ENCODE measurements at regions not wholly inside any gene's neighbourhood (a gene's known extent, or its start where the extent isn't known, plus 50 kb on each side); places are given as distances from the start of the nearest gene placed in this dataset.

DNA sequence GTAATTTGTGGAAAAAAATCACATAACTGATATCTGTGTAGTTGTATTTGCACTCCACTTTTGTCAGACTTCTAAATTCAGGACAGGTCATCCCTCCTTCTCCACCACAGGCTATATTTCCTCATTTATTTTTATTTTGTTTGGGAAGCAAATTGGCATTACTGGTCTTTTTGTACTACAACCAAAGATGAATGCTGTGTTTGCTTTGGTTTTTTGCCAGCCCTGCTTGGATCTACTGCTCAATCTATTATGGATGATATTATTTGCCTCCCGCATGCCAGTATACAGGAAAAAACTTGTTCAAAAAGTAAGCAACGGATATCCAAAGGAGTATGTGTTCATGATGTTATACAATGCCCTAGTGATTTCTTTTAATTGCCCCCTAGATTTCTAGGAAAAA, 948.8 kb downstream of the TRHDE start:
- CTCF ChIA-PET, result no interaction called here
- ATAC-seq (no peak), DNase-seq (ENCODE audit: low read depth, low spot score) (no peak)
- Histone ChIP-seq H3K4me1 (ENCODE audit: control insufficient read depth, insufficient read depth, low read length) (no peaks in the 10 kb centered on the region), H3K36me3 (ENCODE audit: control insufficient read depth, insufficient read depth, low read length) (no peaks in the 10 kb centered on the region), H3K27me3 (ENCODE audit: control insufficient read depth, insufficient read depth, low read length) (no peaks in the 10 kb centered on the region), H3K9me3 (ENCODE audit: control insufficient read depth, insufficient read depth, low read depth, low read length) (peaks cover 2% of the 10 kb centered on the region; the same call in 1 of the 2 replicates), H3K27ac (ENCODE audit: low read length) (no peak overlapping the region), H3K4me3 (ENCODE audit: low read depth in 2 of 2, low read length in 2 of 2) (no peak overlapping the region)
- intact Hi-C loops (cut with micrococcal nuclease; ENCODE audit: unreplicated experiment) (no loop called here), in situ Hi-C loops (cut with HindIII; ENCODE audit: low pct_unique_long_range_greater_than_20kb, low sequenced_read_pairs) (no loop called here)
- POLR2A ChIA-PET, result no interaction called here
- TF ChIP-seq TCF7L2 (IDR thresholded peaks at IDR 0.05; ENCODE audit: low read depth, low read length) (no peak), POLR2AphosphoS5 (IDR thresholded peaks at IDR 0.05; ENCODE audit: low read depth, low read length) (no peak), SIN3A (IDR thresholded peaks at IDR 0.05; ENCODE audit: borderline replicate concordance, insufficient read depth, low read depth, low read length) (no peak)
- TF ChIP-seq, protein P1, sequence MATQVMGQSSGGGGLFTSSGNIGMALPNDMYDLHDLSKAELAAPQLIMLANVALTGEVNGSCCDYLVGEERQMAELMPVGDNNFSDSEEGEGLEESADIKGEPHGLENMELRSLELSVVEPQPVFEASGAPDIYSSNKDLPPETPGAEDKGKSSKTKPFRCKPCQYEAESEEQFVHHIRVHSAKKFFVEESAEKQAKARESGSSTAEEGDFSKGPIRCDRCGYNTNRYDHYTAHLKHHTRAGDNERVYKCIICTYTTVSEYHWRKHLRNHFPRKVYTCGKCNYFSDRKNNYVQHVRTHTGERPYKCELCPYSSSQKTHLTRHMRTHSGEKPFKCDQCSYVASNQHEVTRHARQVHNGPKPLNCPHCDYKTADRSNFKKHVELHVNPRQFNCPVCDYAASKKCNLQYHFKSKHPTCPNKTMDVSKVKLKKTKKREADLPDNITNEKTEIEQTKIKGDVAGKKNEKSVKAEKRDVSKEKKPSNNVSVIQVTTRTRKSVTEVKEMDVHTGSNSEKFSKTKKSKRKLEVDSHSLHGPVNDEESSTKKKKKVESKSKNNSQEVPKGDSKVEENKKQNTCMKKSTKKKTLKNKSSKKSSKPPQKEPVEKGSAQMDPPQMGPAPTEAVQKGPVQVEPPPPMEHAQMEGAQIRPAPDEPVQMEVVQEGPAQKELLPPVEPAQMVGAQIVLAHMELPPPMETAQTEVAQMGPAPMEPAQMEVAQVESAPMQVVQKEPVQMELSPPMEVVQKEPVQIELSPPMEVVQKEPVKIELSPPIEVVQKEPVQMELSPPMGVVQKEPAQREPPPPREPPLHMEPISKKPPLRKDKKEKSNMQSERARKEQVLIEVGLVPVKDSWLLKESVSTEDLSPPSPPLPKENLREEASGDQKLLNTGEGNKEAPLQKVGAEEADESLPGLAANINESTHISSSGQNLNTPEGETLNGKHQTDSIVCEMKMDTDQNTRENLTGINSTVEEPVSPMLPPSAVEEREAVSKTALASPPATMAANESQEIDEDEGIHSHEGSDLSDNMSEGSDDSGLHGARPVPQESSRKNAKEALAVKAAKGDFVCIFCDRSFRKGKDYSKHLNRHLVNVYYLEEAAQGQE (IDR thresholded peaks at IDR 0.05; ENCODE audit: insufficient read depth in 1 of 2, low read depth in 2 of 2, low read length in 1 of 2), result no peak
- TF ChIP-seq, protein P2, sequence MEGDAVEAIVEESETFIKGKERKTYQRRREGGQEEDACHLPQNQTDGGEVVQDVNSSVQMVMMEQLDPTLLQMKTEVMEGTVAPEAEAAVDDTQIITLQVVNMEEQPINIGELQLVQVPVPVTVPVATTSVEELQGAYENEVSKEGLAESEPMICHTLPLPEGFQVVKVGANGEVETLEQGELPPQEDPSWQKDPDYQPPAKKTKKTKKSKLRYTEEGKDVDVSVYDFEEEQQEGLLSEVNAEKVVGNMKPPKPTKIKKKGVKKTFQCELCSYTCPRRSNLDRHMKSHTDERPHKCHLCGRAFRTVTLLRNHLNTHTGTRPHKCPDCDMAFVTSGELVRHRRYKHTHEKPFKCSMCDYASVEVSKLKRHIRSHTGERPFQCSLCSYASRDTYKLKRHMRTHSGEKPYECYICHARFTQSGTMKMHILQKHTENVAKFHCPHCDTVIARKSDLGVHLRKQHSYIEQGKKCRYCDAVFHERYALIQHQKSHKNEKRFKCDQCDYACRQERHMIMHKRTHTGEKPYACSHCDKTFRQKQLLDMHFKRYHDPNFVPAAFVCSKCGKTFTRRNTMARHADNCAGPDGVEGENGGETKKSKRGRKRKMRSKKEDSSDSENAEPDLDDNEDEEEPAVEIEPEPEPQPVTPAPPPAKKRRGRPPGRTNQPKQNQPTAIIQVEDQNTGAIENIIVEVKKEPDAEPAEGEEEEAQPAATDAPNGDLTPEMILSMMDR (IDR thresholded peaks at IDR 0.05), result no peak
- BruUV-seq (replicated peaks), result no TSS peak

DNA sequence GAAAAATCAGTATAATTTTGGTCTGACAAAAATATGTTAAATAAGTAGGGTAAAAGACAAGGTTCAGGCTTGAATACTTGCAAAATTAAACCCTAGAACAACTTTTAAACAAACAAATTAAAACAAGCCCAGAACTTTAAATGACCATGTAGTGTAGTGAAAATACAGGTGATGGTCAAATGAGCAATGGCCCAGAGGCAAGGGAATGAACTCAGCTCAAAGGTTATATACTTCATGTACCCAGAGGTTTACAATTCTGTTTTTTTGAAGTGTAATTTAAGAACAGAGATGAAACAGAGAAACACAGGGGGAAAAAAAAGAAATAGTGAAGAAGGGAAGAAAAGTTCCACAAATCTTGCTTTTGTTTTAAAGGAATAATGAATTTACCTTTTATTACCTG, 949.2 kb downstream of the TRHDE start:
- no peaks in the 10 kb centered on the region for H3K36me3 ChIP-seq (ENCODE audit: control insufficient read depth, insufficient read depth, low read length)
- in situ Hi-C loops (cut with HindIII; ENCODE audit: low pct_unique_long_range_greater_than_20kb, low sequenced_read_pairs), result no loop called here
- H3K9me3 ChIP-seq (ENCODE audit: control insufficient read depth, insufficient read depth, low read depth, low read length), result peaks cover 2% of the 10 kb centered on the region; the same call in 1 of the 2 replicates
- ChIA-PET POLR2A (no interaction called here), CTCF (no interaction called here)
- intact Hi-C loops (cut with micrococcal nuclease; ENCODE audit: unreplicated experiment), result no loop called here
- H3K27ac ChIP-seq (ENCODE audit: low read length), result no peak overlapping the region
- DNase-seq (ENCODE audit: low read depth, low spot score) (no peak), ATAC-seq (no peak)
- no TSS peak for BruUV-seq (replicated peaks)
- TF ChIP-seq TCF7L2 (IDR thresholded peaks at IDR 0.05; ENCODE audit: low read depth, low read length), result no peak
- no peak for TF ChIP-seq SIN3A (IDR thresholded peaks at IDR 0.05; ENCODE audit: borderline replicate concordance, insufficient read depth, low read depth, low read length)
- no peak for TF ChIP-seq POLR2AphosphoS5 (IDR thresholded peaks at IDR 0.05; ENCODE audit: low read depth, low read length)
- TF ChIP-seq, protein P1 (IDR thresholded peaks at IDR 0.05; ENCODE audit: insufficient read depth in 1 of 2, low read depth in 2 of 2, low read length in 1 of 2), result no peak
- TF ChIP-seq, protein P2 (IDR thresholded peaks at IDR 0.05), result no peak
- no peaks in the 10 kb centered on the region for H3K4me1 ChIP-seq (ENCODE audit: control insufficient read depth, insufficient read depth, low read length)
- no peaks in the 10 kb centered on the region for H3K27me3 ChIP-seq (ENCODE audit: control insufficient read depth, insufficient read depth, low read length)
- H3K4me3 ChIP-seq (ENCODE audit: low read depth in 2 of 2, low read length in 2 of 2), result no peak overlapping the region

Measured in Panc1 (cell line).